Suprapubic skin (tissue), 4 donors: ENCODE measurements at regions not wholly inside any gene's neighbourhood (a gene's known extent, or its start where the extent isn't known, plus 50 kb on each side); places are given as distances from the start of the nearest gene placed in this dataset.

Experiments used
- EP300 ChIP-seq: sonication (generic); formaldehyde crosslinking; IDR thresholded peaks from one replicate; pipeline ENCODE4 v1.6.1; 2017; ENCODE audit warnings: antibody characterized with exemption
- POLR2A ChIP-seq, 2 donors: fragments of 450-650 bp; IDR thresholded peaks; one replicate each; pipeline ENCODE4 v1.6.1; 2017; ENCODE audit warnings: antibody characterized with exemption in 2 of 2, mild to moderate bottlenecking in 2 of 2, moderate library complexity in 2 of 2
- POLR2AphosphoS5 ChIP-seq, 3 donors: sonication (generic); formaldehyde crosslinking; IDR thresholded peaks; one replicate each; pipeline ENCODE4 v1.6.1; 2017; ENCODE audit warnings: antibody characterized with exemption in 3 of 3
- TF ChIP-seq, protein P1 (sequence below), 2 donors: fragments of 200-600 bp in 1 of 2; fragments of 450-650 bp in 1 of 2; sonication (generic) in 1 of 2; IDR thresholded peaks; one replicate each; pipeline ENCODE4 v1.5.1; 2016 to 2019; ENCODE audit warnings: antibody characterized with exemption in 2 of 2, mild to moderate bottlenecking in 1 of 2, moderate library complexity in 1 of 2

GRCh38 chr11:114929351-114930000, 251.1 kb downstream of the NXPE2 start:
- TF ChIP-seq, protein P1, sequence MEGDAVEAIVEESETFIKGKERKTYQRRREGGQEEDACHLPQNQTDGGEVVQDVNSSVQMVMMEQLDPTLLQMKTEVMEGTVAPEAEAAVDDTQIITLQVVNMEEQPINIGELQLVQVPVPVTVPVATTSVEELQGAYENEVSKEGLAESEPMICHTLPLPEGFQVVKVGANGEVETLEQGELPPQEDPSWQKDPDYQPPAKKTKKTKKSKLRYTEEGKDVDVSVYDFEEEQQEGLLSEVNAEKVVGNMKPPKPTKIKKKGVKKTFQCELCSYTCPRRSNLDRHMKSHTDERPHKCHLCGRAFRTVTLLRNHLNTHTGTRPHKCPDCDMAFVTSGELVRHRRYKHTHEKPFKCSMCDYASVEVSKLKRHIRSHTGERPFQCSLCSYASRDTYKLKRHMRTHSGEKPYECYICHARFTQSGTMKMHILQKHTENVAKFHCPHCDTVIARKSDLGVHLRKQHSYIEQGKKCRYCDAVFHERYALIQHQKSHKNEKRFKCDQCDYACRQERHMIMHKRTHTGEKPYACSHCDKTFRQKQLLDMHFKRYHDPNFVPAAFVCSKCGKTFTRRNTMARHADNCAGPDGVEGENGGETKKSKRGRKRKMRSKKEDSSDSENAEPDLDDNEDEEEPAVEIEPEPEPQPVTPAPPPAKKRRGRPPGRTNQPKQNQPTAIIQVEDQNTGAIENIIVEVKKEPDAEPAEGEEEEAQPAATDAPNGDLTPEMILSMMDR (IDR thresholded peaks at IDR 0.05): no peak
- TF ChIP-seq POLR2A (IDR thresholded peaks at IDR 0.05) (no peak), EP300 (no peak), POLR2AphosphoS5 (IDR thresholded peaks at IDR 0.05) (no peak)
